NCI-H2227 (cell line): ENCODE measurements at regions not wholly inside any gene's neighbourhood (a gene's known extent, or its start where the extent isn't known, plus 50 kb on each side); places are given as distances from the start of the nearest gene placed in this dataset.

Experiments used
- DNase-seq: peaks from one replicate; lab custom pipeline; 2025; ENCODE audit not compliant: unreplicated experiment; lab: John Stamatoyannopoulos, UW

DNA sequence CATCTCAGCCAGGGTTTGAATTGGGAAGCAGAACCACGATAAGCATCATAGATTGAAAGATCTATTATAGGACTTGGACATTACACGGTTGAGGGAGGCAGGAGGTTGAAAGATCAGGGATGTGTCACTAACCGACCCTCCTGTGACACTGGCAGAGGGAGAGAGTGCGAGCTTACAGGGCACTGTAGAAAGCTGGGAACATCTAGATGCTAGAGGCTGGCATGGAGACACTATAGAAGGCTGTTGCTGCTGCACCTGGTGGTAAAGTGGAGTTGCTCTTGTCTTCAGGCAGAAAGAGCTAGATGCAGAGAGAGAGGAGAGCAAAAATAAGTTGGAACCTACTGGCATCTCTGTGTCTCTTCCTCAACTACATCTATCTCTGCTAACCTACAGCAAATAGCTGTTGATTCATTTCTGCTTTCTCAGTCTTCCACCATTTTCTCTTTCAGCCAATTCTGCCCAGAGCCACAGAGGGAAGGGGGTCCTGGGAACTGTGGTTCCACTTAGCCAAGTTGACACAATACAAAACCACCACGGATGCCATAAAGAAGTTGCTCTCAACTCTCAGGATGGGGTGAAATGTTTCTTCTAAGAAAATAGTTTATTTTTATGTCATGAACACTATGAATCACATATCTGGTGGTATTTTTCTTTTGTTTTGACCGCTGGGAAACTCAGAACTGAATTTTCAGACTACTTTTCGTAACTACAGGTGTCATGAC lies 155.9 kb downstream of the ZNF281 start:
- DNase-seq: no peak

DNA sequence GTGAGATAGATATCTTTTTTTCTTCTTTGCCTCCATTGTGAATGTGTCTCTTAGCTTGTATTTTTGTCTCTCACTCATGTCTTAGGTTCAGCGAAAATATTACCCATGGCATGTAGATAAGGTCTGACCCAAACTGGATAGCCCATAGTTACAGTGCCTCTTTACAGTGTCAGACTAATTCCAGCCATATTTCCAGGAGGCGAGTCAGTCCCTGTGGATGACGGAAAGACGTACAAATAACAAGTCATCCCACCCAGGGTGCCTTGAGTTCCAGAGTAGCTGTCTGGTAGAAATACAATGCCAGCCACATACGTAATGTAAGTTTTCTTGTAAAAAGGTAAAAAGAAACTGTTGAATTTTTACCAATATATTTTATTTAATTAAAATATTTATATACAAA lies 157.3 kb downstream of the ZNF281 start:
- no peak for DNase-seq

DNA sequence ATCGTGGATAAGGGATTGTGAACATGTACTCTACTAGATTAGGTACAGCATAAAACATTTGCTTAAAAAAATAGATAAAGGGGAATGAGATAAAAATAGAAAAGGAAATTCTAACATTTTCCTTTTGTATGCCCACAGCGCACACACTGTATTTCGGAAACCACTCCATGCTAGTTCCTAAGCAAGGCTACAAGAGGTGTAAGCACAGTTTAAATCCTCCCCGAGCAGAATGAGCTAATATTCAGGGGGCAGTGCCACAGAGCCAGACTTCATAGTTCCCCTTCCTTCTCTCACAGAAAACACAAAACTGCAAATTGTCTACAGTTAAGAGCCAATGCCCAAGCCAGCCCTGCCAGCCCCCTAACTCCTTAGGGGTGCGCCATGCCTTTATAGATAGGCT lies 159.4 kb downstream of the ZNF281 start:
- DNase-seq: no peak

DNA sequence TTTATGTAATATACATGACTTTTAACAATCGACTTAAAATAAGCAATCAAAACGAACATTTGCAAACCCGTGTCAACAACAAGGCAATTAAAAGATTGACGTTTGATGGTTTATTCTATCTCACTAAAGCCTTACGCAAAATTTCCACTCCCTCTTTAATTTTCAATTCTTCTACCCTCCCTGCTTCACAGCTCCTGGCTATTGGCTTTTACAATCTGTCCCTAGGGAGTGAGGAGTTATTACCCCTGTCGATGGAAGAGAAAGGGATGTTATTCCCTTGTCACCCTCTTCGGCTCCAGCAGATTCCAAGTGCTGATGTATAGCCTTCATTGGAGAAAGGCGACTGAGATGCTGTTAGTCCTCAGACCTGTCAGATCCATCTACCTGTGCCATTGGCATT lies 161.3 kb downstream of the ZNF281 start:
- no peak for DNase-seq

DNA sequence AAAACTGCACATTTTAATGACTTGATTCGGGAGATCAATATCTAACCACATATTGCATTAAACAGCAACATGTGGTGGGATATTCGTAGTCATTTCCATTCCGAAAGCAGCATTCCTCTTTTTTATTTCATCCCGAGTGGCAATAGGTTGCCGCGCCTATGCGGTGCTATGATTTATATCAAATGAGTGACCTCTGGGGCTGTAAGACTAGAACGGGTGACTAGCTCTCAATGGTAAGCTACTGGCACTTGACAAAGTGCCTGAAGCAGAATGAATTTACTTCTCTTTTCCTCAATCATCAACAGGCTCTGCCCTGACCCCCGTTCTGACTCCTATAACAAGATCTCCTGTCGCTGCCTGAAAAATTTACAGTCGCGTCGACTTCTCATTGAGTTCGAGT lies 162.3 kb downstream of the ZNF281 start:
- DNase-seq: peak; percentile 40

DNA sequence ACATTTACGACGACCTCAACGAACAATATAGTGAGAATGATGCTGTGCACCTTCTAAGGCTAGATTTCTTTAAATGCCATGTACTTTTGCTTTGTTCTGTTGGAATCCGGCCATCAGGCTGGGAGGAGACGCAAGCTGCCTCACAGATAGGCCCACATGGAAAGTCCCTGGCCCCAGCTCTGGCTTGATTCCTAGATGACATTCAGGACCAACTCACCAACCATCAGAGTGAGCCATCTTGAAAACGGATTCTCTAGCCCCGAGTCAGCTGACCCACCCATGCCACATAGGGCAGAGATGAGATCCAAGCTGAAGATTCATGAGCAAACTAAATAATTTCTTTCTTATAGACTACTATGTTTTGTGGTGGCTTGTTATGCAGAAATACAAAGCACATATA lies 164.4 kb downstream of the ZNF281 start:
- DNase-seq: no peak

DNA sequence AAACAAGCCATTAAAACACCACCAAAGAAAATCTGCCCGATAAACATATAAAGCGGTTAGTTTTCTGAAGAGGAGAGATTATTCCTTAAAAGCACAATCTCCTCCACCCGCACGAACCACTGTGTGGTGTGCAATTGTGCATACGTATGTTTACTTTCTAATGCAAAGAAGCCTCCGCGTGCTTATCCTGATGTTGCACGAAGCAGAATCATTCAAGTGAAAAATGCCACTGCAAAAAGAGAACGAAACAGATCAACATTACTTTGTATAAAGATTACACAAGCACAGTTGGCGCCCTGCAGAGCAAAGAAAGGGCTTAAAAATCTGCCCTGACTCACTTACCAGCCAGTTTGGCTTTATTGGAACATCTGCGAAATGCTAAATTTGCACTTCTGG lies 166.8 kb downstream of the ZNF281 start:
- peak; percentile 32 for DNase-seq

DNA sequence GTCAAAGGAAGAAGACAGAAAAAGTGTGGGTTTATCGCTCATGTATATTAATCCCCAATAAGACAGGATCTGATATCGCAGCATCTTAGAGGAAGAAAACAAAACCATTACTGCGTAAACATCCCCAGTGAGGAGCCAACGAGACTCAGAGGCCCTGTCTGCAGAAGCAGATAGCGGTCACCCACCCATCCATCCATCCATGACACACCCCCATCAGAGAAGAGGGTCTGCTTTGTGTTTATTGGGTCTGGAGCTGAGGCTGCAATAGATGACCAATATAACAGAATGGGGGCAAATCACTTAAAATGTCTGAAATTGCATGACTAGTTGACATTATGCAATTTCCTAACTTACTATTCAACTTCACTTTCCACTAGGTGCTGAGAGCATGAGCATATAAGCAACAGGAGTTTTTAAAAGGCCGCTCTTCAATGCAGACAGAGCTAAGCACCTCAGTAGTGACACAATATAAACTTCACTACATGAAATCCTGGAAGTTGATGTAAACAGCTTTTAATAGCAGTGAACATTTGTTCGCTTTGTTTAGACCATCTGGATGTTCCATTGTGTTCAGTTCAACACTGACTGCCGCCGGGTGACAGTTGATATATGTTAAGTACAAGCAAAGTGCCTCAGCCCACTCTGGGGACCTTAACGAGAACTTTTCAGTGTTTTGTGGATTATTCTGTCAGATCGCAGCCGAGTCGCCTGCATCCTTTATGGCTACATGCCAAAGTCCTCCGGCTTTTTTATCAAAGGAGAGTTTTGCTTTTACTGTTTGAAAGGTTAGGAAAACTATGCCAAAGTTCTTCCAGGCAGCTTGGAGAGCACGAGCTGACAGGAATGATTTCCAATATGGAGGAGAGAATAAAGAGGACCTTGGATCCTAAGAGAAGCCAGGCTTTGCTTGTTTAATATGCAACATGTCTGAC lies 167.5 kb downstream of the ZNF281 start:
- DNase-seq: peak; percentile 61

DNA sequence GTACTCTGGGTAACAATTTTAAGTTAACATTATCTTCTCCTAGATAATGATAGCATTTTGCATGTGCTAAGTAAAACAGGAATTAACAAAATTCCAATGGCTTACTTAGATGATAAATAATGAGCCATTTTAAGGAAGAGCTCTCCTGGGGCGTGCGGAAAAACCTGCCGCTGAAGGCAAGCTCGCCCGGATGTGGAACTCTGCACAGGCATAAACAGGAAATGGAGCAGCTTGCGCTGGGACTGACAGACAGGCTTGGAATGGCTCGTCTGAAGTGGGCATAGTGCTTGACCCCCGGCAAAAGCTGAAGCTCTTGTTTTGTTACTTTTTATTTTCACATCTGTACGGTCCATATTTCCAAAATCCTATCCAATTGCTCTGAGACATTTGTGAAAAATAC lies 169.2 kb downstream of the ZNF281 start:
- peak; percentile 16 for DNase-seq

DNA sequence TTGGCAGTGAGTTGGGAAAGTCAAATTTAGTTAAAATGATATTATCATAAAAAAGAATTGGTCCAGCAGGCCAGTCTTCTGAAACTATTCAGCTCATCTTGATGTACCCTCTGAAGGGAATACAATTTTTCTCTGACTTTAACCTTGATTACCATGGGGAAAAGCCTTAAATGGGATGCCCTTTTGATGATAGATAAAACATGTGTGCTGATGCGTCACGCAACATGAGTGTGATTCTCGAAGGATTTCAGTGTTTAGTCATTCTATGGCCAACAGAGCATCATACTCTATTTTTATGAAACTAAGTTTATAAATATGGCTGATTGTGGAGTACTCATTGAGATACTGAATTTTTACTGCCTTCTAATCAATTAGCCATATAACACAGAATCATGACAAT lies 171.5 kb downstream of the ZNF281 start:
- no peak for DNase-seq

DNA sequence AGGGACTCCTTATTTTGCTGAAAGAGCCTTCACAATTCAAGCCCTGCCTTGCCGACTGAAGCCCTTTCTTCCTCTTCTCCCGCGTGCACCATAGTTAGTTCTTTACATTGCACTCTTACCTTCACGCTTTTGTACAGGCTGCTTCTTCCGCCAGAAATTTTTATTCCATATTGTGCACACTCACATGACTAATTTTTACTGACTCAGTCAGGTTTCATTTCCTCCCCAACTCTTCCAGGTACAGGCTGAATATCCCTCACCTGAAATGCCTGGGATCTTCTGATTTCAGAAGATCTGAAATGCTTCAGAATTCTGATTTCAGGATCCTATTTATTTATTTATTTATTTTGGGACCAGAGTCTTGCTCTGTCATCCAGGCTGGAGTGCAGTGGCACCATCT lies 172.8 kb downstream of the ZNF281 start:
- no peak for DNase-seq

DNA sequence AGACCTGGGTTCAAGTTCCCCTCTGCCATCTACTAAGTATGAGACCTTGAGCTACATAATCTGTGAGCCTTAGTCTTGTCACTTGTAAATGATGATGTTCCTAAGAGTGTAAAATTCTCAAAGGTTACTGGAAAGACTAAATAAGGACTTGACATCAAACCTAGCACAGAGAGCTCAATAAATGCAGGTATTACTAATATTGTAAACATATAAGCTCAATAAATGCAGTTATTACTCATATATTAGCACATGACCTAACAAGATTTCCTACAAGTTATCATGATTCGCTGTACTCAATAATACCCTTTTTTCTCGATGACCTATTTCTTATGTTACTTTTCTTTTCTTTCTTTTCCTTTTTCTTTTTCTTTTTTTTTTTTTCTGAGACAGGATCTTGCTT lies 174.9 kb downstream of the ZNF281 start:
- DNase-seq: no peak

DNA sequence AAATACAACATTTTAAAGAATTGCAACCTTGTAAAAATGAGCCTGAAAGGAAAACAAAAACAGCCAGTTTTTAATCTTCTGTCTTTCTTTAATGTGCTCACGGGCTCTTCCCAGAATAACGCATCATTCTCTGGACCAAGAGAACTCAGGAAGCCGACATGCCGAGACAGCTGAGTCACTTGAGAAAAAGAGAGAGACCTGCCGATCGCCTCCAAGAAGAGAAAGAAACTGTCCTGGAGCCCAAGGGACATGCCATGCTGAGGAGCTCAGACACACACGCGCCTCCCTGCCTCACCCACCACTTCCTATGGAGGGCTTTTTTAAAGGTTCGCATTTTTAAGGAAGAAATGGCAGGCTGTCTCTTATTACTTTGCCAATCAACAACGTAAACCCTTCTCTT lies 176.4 kb downstream of the ZNF281 start:
- DNase-seq: no peak

DNA sequence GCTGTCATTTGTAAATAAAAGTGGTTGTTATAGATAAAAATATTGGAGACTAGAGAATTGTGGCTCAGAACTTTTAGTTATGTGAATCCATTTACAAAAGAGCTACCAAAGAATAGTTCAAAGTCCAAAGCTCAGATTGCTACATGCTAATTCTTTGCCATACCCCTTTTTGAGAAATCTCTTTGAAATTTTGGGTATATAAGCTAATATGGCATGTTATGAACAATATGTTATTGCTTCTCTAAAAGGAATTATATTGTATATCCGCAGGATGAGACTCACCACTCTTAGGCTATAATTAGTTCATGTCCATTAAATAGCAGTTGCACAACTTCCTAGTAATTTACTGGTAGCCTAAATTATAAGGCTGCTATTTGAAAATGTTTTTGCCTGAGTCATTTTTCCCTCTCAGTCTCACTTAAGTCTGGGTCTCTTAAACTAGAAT lies 178.0 kb downstream of the ZNF281 start:
- peak; percentile 15 for DNase-seq

DNA sequence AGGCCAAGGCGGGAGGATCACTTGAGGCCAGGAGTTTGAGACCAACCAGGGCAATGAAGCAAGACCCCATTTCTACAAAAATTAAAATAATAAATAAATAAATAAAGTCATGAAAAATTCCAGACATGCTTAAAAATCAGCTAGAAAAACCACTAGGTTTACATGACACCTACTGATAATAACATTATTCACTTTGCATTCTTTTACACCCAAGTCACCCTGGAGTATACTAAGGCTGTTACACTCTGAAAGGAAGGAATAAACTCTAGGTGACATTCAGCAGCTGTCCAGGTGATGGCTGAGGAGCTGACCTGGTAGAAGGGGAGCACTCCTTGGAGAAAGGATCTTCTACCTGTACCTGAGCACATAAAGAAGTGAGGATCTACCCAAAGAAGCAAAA lies 179.2 kb downstream of the ZNF281 start:
- no peak for DNase-seq

DNA sequence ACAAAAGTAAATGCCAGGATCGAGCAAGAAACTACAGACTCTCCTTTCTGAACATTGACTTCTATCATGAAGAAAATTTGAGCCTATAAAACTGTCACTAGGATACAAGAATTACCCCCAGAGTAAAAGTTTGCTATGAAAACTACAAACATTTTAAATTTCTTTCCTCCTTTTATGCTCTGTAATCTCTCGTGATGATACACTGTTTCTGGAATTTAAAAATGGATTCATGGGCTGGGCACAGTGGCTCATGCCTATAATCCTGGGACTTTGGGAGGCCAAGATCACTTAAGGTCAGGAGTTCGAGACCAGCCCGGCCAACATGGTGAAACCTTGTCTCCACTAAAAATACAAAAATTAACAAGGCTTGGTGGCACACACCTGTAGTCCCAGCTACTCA lies 181.3 kb downstream of the ZNF281 start:
- DNase-seq: no peak

DNA sequence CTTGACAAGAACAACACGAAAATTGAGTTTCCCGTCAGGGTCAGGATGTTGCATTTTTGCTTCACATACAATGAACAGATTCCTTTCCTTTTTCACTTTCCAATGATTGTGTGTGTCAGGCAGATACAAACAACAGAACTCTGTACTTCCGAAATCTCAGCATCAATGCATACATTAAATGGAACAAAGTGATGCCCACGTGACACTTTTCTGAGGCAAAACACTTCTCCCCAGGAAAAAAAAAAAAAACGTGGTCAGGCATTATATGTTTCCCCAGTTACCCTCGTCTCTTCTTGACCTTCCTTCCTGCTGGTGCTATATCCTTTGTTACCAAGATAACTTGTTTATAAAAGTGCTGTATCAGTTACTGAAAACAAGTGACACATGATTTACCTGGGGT lies 181.8 kb downstream of the ZNF281 start:
- DNase-seq: no peak
